ENCODE measurements at regions not wholly inside any gene's neighbourhood (a gene's known extent, or its start where the extent isn't known, plus 50 kb on each side); places are given as distances from the start of the nearest gene placed in this dataset.

DNA sequence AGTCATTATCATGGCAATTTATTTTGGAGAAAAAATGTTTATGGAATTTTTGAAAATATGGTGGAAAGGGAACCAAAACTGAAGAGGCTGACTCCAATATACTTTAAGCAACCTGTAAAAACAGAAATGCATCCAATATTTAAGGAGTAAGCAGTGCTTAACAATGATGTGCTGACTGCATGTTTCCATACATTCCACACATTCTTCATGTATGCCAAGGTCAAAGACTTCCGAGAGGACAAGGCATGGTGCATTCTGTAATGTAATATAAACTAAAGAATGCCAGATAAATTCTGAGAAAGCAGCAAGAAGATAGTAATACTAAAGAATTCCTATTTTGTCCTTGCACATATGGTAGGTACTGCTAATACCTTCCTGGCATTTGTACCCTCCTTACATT lies 2015.9 kb upstream of the CDH9 start:
- TF ChIP-seq, protein P1, sequence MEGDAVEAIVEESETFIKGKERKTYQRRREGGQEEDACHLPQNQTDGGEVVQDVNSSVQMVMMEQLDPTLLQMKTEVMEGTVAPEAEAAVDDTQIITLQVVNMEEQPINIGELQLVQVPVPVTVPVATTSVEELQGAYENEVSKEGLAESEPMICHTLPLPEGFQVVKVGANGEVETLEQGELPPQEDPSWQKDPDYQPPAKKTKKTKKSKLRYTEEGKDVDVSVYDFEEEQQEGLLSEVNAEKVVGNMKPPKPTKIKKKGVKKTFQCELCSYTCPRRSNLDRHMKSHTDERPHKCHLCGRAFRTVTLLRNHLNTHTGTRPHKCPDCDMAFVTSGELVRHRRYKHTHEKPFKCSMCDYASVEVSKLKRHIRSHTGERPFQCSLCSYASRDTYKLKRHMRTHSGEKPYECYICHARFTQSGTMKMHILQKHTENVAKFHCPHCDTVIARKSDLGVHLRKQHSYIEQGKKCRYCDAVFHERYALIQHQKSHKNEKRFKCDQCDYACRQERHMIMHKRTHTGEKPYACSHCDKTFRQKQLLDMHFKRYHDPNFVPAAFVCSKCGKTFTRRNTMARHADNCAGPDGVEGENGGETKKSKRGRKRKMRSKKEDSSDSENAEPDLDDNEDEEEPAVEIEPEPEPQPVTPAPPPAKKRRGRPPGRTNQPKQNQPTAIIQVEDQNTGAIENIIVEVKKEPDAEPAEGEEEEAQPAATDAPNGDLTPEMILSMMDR (IDR thresholded peaks at IDR 0.05) = no peak
- TF ChIP-seq ZFX (IDR thresholded peaks at IDR 0.05; ENCODE audit: borderline replicate concordance) = no peak
